SJCRH30 (cell line): ENCODE measurements at regions not wholly inside any gene's neighbourhood (a gene's known extent, or its start where the extent isn't known, plus 50 kb on each side); places are given as distances from the start of the nearest gene placed in this dataset.
"Not testable (repeated sequence)": the region's sequence is repeated elsewhere in the genome, so short reads cannot be mapped to it uniquely, and the experiment has no call there.

Experiments used
- DNase-seq, 2 experiments: peaks; one replicate each; pipeline ENCODE4 v3.0.0-alpha.2; 2015 to 2020
- H3K27ac ChIP-seq: fragments of 250-450 bp; sonication (Bioruptor Pico); 2 replicates; pipeline ENCODE4 v1.5.1; 2020; ENCODE audit warnings: mild to moderate bottlenecking, moderate library complexity
- H3K27me3 ChIP-seq: fragments of 250-450 bp; sonication (Bioruptor Pico); 2 replicates; pipeline ENCODE4 v1.5.1; 2020; ENCODE audit warnings: mild to moderate bottlenecking, moderate library complexity
- H3K36me3 ChIP-seq: fragments of 250-450 bp; sonication (Bioruptor Pico); 2 replicates; pipeline ENCODE4 v1.5.1; 2020; ENCODE audit warnings: mild to moderate bottlenecking, moderate library complexity
- H3K4me1 ChIP-seq: fragments of 250-450 bp; sonication (Bioruptor Pico); 2 replicates; pipeline ENCODE4 v1.5.1; 2020; ENCODE audit warnings: mild to moderate bottlenecking, moderate library complexity
- H3K4me3 ChIP-seq: fragments of 250-450 bp; sonication (Bioruptor Pico); 2 replicates; pipeline ENCODE4 v1.5.1; 2020; ENCODE audit warnings: mild to moderate bottlenecking, moderate library complexity
- H3K9me3 ChIP-seq: fragments of 250-450 bp; sonication (Bioruptor Pico); replicated peaks from 2 replicates; pipeline ENCODE4 v1.5.1; 2020; ENCODE audit warnings: mild to moderate bottlenecking, moderate library complexity

DNA sequence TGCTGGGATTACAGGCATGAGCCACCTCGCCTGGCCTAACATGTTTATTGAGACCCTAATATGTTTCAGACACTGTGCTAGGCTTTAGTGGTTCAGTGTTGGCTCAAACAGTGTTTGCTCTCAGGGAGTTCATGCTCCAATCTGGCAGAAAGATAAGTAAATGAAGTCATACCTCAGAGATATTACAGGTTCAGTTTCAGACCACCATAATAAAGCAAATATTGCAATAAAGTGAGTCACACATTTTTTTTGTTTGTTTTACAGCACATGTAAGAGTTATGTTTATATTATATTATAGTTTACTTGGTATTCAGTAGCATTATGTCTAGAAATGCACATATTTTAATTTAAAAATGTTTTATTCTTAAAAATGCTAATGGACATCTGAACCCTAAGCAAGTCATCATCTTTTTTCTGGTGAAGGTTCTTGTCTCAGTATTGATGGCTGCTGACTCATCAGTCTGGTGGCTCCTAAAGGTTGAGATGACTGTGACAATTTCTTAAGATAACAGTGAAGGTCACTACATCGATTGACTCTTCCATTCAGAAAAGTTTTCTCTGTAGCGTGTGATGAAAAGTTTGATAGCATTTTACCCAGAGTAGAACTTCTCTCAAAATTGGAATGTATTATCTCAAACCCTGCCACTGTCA, 243.0 kb upstream of the ANO5 start:
- Histone ChIP-seq H3K4me3 (no peak overlapping the region), H3K4me1 (no peaks in the 10 kb centered on the region), H3K27me3 (no peaks in the 10 kb centered on the region), H3K9me3 (no peaks in the 10 kb centered on the region), H3K36me3 (no peaks in the 10 kb centered on the region), H3K27ac (no peak overlapping the region)
- no peak for DNase-seq

- H3K36me3 ChIP-seq: no peaks in the 10 kb centered on the region
- H3K9me3 ChIP-seq: no peaks in the 10 kb centered on the region
- no peak for DNase-seq
- no peaks in the 10 kb centered on the region for H3K27me3 ChIP-seq
- H3K4me3 ChIP-seq: no peak overlapping the region
- peaks cover 37% of the 10 kb centered on the region for H3K4me1 ChIP-seq
- H3K27ac ChIP-seq: no peak overlapping the region
These were observed 229.9 kb upstream of the ANO5 start for GRCh38 chr11:21963013-21963412.

- Histone ChIP-seq H3K4me3 (no peak overlapping the region), H3K27ac (peak overlapping the region; percentile 75), H3K9me3 (peaks cover 5% of the 10 kb centered on the region; the same call in 1 of the 2 replicates), H3K27me3 (no peaks in the 10 kb centered on the region), H3K4me1 (peaks cover 46% of the 10 kb centered on the region), H3K36me3 (no peaks in the 10 kb centered on the region)
- peak in 1 of 2 experiments; percentile 54 for DNase-seq
These were observed 227.7 kb upstream of the ANO5 start for GRCh38 chr11:21965221-21965620.

- Histone ChIP-seq H3K4me3 (no peak overlapping the region), H3K9me3 (peaks cover 7% of the 10 kb centered on the region; the same call in 1 of the 2 replicates), H3K36me3 (no peaks in the 10 kb centered on the region), H3K27ac (no peak overlapping the region), H3K27me3 (no peaks in the 10 kb centered on the region), H3K4me1 (peaks cover 45% of the 10 kb centered on the region)
- DNase-seq: no peak
These were observed 224.2 kb upstream of the ANO5 start for GRCh38 chr11:21968702-21969101.

- Histone ChIP-seq H3K4me3 (no peak overlapping the region), H3K36me3 (no peaks in the 10 kb centered on the region), H3K9me3 (peaks cover 7% of the 10 kb centered on the region; the same call in 1 of the 2 replicates), H3K27ac (peak overlapping the region; percentile 26; the same call in 1 of the 2 replicates), H3K4me1 (peaks cover 35% of the 10 kb centered on the region), H3K27me3 (no peaks in the 10 kb centered on the region)
- peak; percentile 63 to 81 for DNase-seq
These were observed 223.0 kb upstream of the ANO5 start for GRCh38 chr11:21969841-21970240.

DNA sequence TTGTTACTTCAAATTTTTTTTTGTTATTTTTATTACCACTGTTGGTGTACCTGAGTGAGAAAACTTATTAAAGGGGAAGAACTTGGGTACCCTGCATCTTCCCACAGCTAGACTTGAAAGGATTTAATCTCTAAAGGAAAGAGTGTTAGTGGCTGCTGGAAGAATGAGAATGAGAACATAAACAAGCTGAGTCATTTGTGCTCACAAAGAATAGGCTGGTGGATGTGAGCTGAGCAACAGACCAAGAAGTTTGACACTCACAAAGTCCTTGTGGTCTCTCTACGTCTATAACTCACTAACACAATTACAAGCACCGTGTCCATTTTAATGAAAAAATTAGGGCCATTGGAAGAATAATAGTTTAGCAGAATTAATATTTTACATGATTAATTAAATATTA, 217.6 kb upstream of the ANO5 start:
- H3K9me3 ChIP-seq: peaks cover 5% of the 10 kb centered on the region; the same call in 1 of the 2 replicates
- no peaks in the 10 kb centered on the region for H3K36me3 ChIP-seq
- no peak overlapping the region for H3K4me3 ChIP-seq
- no peak overlapping the region for H3K27ac ChIP-seq
- no peak for DNase-seq
- no peaks in the 10 kb centered on the region for H3K27me3 ChIP-seq
- H3K4me1 ChIP-seq: peaks cover 5% of the 10 kb centered on the region; the same call in 1 of the 2 replicates

GRCh38 chr11:21976210-21976609, 216.7 kb upstream of the ANO5 start:
- peaks cover 5% of the 10 kb centered on the region for H3K9me3 ChIP-seq

DNA sequence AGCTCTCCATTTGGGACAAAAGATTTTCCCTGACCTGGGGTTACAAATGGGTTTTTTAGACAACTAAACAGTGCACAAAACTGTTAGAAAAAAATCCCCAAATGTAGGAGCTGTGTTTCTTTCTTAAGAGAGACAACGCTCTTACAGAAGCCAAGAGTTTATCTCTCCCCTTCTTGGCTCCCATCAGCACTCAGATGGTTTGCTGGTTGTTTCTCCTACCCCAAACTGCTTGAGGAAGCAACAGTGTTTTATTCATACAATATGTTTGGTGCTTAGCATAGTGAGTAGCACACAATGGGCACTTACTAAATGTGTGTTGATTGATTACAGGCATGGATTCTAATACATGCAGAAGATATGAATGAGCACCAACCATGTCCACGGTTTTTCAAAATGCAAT, 209.5 kb upstream of the ANO5 start:
- Histone ChIP-seq H3K4me3 (no peak overlapping the region), H3K4me1 (peaks cover 15% of the 10 kb centered on the region), H3K27me3 (no peaks in the 10 kb centered on the region), H3K36me3 (no peaks in the 10 kb centered on the region), H3K9me3 (peaks cover 3% of the 10 kb centered on the region), H3K27ac (no peak overlapping the region)
- DNase-seq: no peak

More at GRCh38 chr11:21976210-21976609, 216.7 kb upstream of the ANO5 start:
- Histone ChIP-seq H3K4me3 (no peak overlapping the region), H3K27me3 (no peaks in the 10 kb centered on the region), H3K36me3 (no peaks in the 10 kb centered on the region), H3K27ac (no peak overlapping the region), H3K4me1 (peaks cover 4% of the 10 kb centered on the region; the same call in 1 of the 2 replicates)
- no peak for DNase-seq

- no peaks in the 10 kb centered on the region for H3K27me3 ChIP-seq
- peaks cover 11% of the 10 kb centered on the region for H3K4me1 ChIP-seq
- no peak overlapping the region for H3K27ac ChIP-seq
- H3K4me3 ChIP-seq: no peak overlapping the region
- no peaks in the 10 kb centered on the region for H3K9me3 ChIP-seq
- H3K36me3 ChIP-seq: no peaks in the 10 kb centered on the region
- DNase-seq: no peak
These were observed 206.5 kb upstream of the ANO5 start for GRCh38 chr11:21986361-21986760.

- Histone ChIP-seq H3K9me3 (no peaks in the 10 kb centered on the region), H3K4me3 (no peak overlapping the region), H3K27ac (no peak overlapping the region), H3K36me3 (no peaks in the 10 kb centered on the region), H3K27me3 (no peaks in the 10 kb centered on the region), H3K4me1 (peaks cover 11% of the 10 kb centered on the region)
- DNase-seq: no peak
These were observed 205.6 kb upstream of the ANO5 start for GRCh38 chr11:21987261-21987660.

- DNase-seq: peak; percentile 50 to 90
- Histone ChIP-seq H3K4me1 (peaks cover 4% of the 10 kb centered on the region; the same call in 1 of the 2 replicates), H3K27ac (peak overlapping the region; percentile 2; the same call in 1 of the 2 replicates), H3K4me3 (no peak overlapping the region), H3K36me3 (no peaks in the 10 kb centered on the region), H3K27me3 (no peaks in the 10 kb centered on the region), H3K9me3 (no peaks in the 10 kb centered on the region; the same call in 1 of the 2 replicates)
These were observed 204.4 kb upstream of the ANO5 start for GRCh38 chr11:21988477-21988876.

- not testable (repeated sequence) for H3K27ac ChIP-seq, H3K4me3 ChIP-seq, H3K4me1 ChIP-seq, H3K27me3 ChIP-seq, DNase-seq, H3K9me3 ChIP-seq, H3K36me3 ChIP-seq
These were observed 191.1 kb upstream of the ANO5 start for GRCh38 chr11:22001803-22002202.

DNA sequence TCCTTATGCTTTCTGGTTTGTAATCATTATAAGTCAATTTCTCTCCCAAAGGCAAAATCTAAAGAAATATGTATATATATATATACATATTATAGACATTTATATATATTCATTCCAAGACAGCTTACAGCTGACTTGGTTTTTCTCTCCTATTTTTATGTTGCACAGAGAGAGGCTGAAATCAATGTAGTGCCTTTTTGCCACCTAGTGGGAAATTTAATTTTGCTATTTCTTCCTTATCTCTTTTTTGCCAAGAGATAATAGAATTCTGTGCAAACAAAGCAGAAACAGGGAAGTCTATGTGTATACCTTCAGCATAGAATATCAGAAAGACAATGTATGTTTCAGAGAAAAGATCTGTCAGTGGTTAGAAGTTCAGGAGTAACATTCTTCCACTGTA, 186.0 kb upstream of the ANO5 start:
- DNase-seq: no peak
- Histone ChIP-seq H3K27ac (no peak overlapping the region), H3K36me3 (no peaks in the 10 kb centered on the region), H3K9me3 (no peaks in the 10 kb centered on the region), H3K4me1 (no peaks in the 10 kb centered on the region), H3K27me3 (no peaks in the 10 kb centered on the region), H3K4me3 (no peak overlapping the region)

DNA sequence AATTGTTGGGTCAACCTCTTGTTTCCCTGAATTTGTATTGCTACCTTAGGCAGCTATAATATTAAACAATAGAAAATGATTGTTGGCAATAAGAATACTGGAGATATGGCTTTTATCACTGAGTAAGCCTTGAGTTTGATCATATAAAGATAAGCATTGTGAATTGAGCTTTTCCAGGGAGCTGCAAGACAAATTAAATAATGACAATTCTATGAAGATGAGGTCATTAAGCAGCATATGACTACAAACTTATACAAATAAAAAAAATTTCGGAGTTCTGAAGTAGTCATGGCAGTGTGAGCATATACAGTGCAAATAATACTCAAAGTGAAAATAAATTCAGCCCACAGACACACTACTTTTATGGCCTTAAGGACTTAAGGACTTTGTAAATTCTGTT, 161.1 kb upstream of the ANO5 start:
- Histone ChIP-seq H3K27ac (no peak overlapping the region), H3K4me1 (no peaks in the 10 kb centered on the region), H3K4me3 (no peak overlapping the region), H3K9me3 (peaks cover 4% of the 10 kb centered on the region; the same call in 1 of the 2 replicates), H3K27me3 (no peaks in the 10 kb centered on the region), H3K36me3 (no peaks in the 10 kb centered on the region)
- no peak for DNase-seq

GRCh38 chr11:22037505-22037904, 155.4 kb upstream of the ANO5 start:
- Histone ChIP-seq H3K9me3 (no peaks in the 10 kb centered on the region), H3K4me3 (no peak overlapping the region), H3K27me3 (no peaks in the 10 kb centered on the region), H3K36me3 (no peaks in the 10 kb centered on the region), H3K27ac (no peak overlapping the region), H3K4me1 (no peaks in the 10 kb centered on the region)
- no peak for DNase-seq

DNA sequence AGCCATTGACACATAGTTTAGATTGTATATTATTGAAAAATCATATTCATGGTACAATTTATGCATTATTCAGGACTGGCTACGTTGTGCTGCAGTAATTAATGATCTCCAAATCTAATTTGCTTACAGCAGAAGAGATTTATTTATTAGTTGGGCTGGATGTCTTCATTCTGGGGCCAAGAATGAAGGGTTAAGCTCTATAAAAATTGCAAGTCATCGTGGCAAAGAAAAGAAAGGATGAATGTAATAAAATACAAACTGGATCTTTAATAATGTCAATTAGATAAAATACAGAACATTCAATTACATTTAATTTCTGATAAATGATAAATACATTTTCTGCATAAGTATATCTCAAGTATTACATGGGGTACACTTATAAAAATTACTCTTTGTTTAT, 151.8 kb upstream of the ANO5 start:
- no peaks in the 10 kb centered on the region for H3K36me3 ChIP-seq
- H3K27ac ChIP-seq: no peak overlapping the region
- H3K4me3 ChIP-seq: no peak overlapping the region
- H3K4me1 ChIP-seq: no peaks in the 10 kb centered on the region
- no peaks in the 10 kb centered on the region for H3K9me3 ChIP-seq
- DNase-seq: no peak
- no peaks in the 10 kb centered on the region; the same call in 1 of the 2 replicates for H3K27me3 ChIP-seq
